Smooth muscle cell (in vitro differentiated cells): ENCODE measurements at regions not wholly inside any gene's neighbourhood (a gene's known extent, or its start where the extent isn't known, plus 50 kb on each side); places are given as distances from the start of the nearest gene placed in this dataset.

ENCODE experiments used
- DNase-seq: peaks from one replicate; lab custom pipeline; 2025; ENCODE audit not compliant: unreplicated experiment; lab: John Stamatoyannopoulos, UW
- H2AFZ ChIP-seq: fragments of 200-600 bp; sonication (generic); 2 replicates; pipeline ENCODE4 v1.6.0; 2016; ENCODE audit warnings: antibody characterized with exemption, low read depth, mild to moderate bottlenecking
- H3F3A ChIP-seq: fragments of 200-600 bp; sonication (generic); 2 replicates; pipeline ENCODE4 v1.6.0; 2017; ENCODE audit warnings: antibody characterized with exemption, low read depth
- H3K27ac ChIP-seq: fragments of 200-600 bp; sonication (generic); 2 replicates; pipeline ENCODE4 v1.5.1; 2016; ENCODE audit warnings: low read depth, mild to moderate bottlenecking
- H3K27me3 ChIP-seq: fragments of 200-600 bp; sonication (generic); 2 replicates; pipeline ENCODE4 v1.6.1; 2016; ENCODE audit warnings: low read depth, mild to moderate bottlenecking
- H3K36me3 ChIP-seq: fragments of 200-600 bp; sonication (generic); 2 replicates; pipeline ENCODE4 v1.5.1; 2016; ENCODE audit warnings: low read depth
- H3K4me1 ChIP-seq: fragments of 200-600 bp; sonication (generic); 2 replicates; pipeline ENCODE4 v1.5.1; 2016; ENCODE audit warnings: low read depth
- H3K4me2 ChIP-seq: fragments of 200-600 bp; sonication (generic); 2 replicates; pipeline ENCODE4 v1.6.0; 2016; ENCODE audit warnings: mild to moderate bottlenecking
- H3K4me3 ChIP-seq: fragments of 200-600 bp; sonication (generic); 2 replicates; pipeline ENCODE4 v1.5.1; 2016; ENCODE audit warnings: mild to moderate bottlenecking
- H3K79me2 ChIP-seq: fragments of 200-600 bp; sonication (generic); 2 replicates; pipeline ENCODE4 v1.6.0; 2016; ENCODE audit warnings: low read depth, mild to moderate bottlenecking
- H3K9ac ChIP-seq: fragments of 200-600 bp; sonication (generic); 2 replicates; pipeline ENCODE4 v1.6.0; 2016; ENCODE audit warnings: low read depth
- H3K9me3 ChIP-seq: fragments of 200-600 bp; sonication (generic); replicated peaks from 2 replicates; pipeline ENCODE4 v1.5.1; 2016; ENCODE audit warnings: low read depth
- H4K20me1 ChIP-seq: fragments of 200-600 bp; sonication (generic); 2 replicates; pipeline ENCODE4 v1.6.0; 2016; ENCODE audit warnings: low read depth
- WGBS: methylation state at CpG from one replicate; pipeline ENCODE4 v1.1.7; 2016; ENCODE audit warnings: low lambda C conversion rate; 5-methylcytosine and 5-hydroxymethylcytosine counted together
- TF ChIP-seq, protein P1 (sequence below): fragments of 200-600 bp; sonication (generic); IDR thresholded peaks from 2 replicates; pipeline ENCODE4 v1.5.1; 2017; ENCODE audit warnings: borderline replicate concordance, mild to moderate bottlenecking, antibody characterized with exemption; ENCODE audit not compliant: insufficient read depth, poor library complexity, severe bottlenecking

DNA sequence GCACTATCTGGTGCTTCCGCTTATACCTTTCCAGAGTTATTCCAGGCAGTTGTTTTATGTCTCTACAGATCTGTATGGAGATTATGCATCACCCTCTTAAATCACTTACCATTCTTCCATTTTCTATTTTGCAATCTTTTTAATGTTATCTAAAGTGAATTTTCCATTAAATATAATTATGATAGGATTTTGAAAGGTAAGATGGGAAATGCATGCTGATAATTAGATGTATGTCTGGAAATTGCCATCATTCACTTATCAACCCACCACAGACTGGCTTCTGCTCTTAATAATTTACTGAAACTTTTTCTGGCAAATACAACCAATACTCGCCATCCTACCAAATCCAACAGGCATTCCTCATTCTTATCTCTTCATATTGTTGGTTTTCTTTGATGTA lies 227.4 kb upstream of the MC4R start:
- Histone ChIP-seq H3K36me3 (no peaks in the 10 kb centered on the region), H3K9me3 (no peaks in the 10 kb centered on the region), H3K27me3 (peaks cover 8% of the 10 kb centered on the region), H3K79me2 (no peaks in the 10 kb centered on the region), H3K4me1 (no peaks in the 10 kb centered on the region), H4K20me1 (no peaks in the 10 kb centered on the region), H3F3A (no peaks in the 10 kb centered on the region), H3K4me3 (no peak overlapping the region), H3K9ac (no peak overlapping the region), H3K27ac (no peak overlapping the region), H3K4me2 (no peak overlapping the region), H2AFZ (no peak overlapping the region)
- DNase-seq: no peak
- TF ChIP-seq, protein P1, sequence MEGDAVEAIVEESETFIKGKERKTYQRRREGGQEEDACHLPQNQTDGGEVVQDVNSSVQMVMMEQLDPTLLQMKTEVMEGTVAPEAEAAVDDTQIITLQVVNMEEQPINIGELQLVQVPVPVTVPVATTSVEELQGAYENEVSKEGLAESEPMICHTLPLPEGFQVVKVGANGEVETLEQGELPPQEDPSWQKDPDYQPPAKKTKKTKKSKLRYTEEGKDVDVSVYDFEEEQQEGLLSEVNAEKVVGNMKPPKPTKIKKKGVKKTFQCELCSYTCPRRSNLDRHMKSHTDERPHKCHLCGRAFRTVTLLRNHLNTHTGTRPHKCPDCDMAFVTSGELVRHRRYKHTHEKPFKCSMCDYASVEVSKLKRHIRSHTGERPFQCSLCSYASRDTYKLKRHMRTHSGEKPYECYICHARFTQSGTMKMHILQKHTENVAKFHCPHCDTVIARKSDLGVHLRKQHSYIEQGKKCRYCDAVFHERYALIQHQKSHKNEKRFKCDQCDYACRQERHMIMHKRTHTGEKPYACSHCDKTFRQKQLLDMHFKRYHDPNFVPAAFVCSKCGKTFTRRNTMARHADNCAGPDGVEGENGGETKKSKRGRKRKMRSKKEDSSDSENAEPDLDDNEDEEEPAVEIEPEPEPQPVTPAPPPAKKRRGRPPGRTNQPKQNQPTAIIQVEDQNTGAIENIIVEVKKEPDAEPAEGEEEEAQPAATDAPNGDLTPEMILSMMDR: no peak
- 87% methylated on average over 2 of the region's 2 CpGs for WGBS

DNA sequence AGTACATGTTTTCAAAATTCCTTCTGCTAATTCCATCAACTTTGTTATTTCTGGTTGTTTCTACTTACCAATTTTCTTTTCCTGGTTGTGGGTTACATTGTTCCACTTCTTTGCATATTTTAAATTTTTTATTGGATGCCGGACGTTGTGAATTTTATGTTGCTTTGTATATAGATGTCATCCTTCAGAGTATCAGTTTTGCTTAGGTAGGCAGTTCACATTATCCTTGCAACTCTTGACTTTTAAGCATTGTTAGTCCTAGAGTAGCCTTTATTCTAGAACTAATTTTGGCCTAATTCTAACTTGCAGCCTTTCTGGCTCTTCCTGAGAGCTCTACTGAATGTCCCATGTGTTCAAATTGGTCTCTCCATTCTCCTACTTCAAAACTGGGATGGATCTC lies 228.7 kb upstream of the MC4R start:
- Histone ChIP-seq H4K20me1 (no peaks in the 10 kb centered on the region), H3F3A (no peaks in the 10 kb centered on the region), H3K27me3 (peaks cover 8% of the 10 kb centered on the region), H3K9me3 (no peaks in the 10 kb centered on the region), H3K4me3 (no peak overlapping the region), H3K9ac (no peak overlapping the region), H3K4me2 (no peak overlapping the region), H3K79me2 (no peaks in the 10 kb centered on the region), H2AFZ (no peak overlapping the region), H3K36me3 (no peaks in the 10 kb centered on the region), H3K27ac (no peak overlapping the region), H3K4me1 (no peaks in the 10 kb centered on the region)
- no peak for DNase-seq
- 82% methylated on average over 2 of the region's 2 CpGs for WGBS
- TF ChIP-seq, protein P1: no peak

DNA sequence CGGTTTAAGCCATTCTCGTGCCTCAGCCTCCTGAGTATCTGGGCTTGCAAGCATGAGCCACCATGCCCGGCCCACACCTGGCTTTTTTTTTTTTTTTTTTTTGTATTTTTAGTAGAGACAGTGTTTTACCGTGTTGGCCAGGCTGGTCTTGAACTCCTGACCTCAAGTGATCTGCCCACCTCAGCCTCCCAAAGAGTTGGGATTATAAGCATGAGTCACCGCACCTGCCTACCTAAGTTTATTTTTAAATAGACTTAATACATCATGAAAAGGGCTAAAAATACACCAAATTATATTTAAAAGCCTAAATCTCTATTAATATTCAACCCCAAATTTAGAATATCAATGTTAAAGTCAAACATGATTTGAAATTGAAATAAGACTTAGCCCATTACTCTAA lies 250.8 kb upstream of the MC4R start:
- 87% methylated on average over 5 of the region's 5 CpGs for WGBS
- Histone ChIP-seq H3K79me2 (no peaks in the 10 kb centered on the region), H2AFZ (no peak overlapping the region), H3K9ac (no peak overlapping the region), H4K20me1 (no peaks in the 10 kb centered on the region), H3K4me1 (no peaks in the 10 kb centered on the region), H3K4me2 (no peak overlapping the region), H3K9me3 (no peaks in the 10 kb centered on the region), H3K27ac (no peak overlapping the region), H3K27me3 (no peaks in the 10 kb centered on the region), H3K4me3 (no peak overlapping the region), H3F3A (no peaks in the 10 kb centered on the region), H3K36me3 (no peaks in the 10 kb centered on the region)
- DNase-seq: no peak
- TF ChIP-seq, protein P1: no peak

DNA sequence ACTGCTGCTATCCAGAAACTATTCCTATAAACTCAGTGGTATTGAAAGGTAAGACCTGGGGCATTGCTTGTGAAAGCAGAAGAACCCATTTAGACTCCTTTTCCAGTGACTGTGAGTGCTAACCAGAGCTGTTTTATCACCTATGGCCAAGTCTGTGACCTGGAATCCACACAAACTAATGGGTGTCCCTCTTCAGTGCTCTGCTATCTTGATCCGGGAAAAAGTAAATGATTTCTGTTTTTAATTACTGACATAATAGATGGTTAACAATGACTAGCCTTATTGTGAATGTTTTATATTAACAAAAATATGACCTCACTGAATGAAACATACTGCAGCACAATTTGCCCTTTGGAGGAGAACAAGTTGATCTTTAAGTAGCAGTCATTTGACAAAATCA lies 251.6 kb upstream of the MC4R start:
- TF ChIP-seq, protein P1: no peak

More for the DNA sequence above, 251.6 kb upstream of the MC4R start:
- WGBS: 86% methylated on average over 1 of the region's 1 CpG
- Histone ChIP-seq H3F3A (no peaks in the 10 kb centered on the region), H3K4me2 (no peak overlapping the region), H3K9me3 (no peaks in the 10 kb centered on the region), H3K36me3 (no peaks in the 10 kb centered on the region), H3K27me3 (no peaks in the 10 kb centered on the region), H2AFZ (no peak overlapping the region), H3K27ac (no peak overlapping the region), H3K79me2 (no peaks in the 10 kb centered on the region), H3K9ac (no peak overlapping the region), H3K4me1 (no peaks in the 10 kb centered on the region), H4K20me1 (no peaks in the 10 kb centered on the region), H3K4me3 (no peak overlapping the region)
- no peak for DNase-seq
